ENCODE measurements at regions not wholly inside any gene's neighbourhood (a gene's known extent, or its start where the extent isn't known, plus 50 kb on each side); places are given as distances from the start of the nearest gene placed in this dataset.

DNA sequence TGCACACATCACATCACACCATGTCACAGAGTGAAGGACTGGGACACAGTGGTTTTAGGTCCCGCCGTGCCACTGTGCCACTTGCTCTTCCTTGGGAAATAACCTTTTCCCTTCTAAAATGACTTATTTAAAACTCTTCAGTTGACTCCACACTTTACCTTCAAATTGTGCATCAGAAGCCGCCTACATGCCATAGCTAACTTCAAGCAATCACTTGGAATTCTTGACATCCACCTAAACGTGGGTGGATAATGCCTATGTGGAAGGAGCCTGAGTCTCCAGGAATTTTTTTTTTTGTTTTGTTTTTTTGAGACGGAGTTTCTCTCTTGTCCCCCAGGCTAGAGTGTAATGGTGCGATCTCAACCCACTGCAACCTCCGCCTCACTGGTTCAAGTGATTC is 777.4 kb upstream of the TENM3 start:
- no peak for TF ChIP-seq POLR2A (IDR thresholded peaks at IDR 0.05)
- TF ChIP-seq, protein P1, sequence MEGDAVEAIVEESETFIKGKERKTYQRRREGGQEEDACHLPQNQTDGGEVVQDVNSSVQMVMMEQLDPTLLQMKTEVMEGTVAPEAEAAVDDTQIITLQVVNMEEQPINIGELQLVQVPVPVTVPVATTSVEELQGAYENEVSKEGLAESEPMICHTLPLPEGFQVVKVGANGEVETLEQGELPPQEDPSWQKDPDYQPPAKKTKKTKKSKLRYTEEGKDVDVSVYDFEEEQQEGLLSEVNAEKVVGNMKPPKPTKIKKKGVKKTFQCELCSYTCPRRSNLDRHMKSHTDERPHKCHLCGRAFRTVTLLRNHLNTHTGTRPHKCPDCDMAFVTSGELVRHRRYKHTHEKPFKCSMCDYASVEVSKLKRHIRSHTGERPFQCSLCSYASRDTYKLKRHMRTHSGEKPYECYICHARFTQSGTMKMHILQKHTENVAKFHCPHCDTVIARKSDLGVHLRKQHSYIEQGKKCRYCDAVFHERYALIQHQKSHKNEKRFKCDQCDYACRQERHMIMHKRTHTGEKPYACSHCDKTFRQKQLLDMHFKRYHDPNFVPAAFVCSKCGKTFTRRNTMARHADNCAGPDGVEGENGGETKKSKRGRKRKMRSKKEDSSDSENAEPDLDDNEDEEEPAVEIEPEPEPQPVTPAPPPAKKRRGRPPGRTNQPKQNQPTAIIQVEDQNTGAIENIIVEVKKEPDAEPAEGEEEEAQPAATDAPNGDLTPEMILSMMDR (IDR thresholded peaks at IDR 0.05): no peak
